ENCODE measurements at regions not wholly inside any gene's neighbourhood (a gene's known extent, or its start where the extent isn't known, plus 50 kb on each side); places are given as distances from the start of the nearest gene placed in this dataset.

DNA sequence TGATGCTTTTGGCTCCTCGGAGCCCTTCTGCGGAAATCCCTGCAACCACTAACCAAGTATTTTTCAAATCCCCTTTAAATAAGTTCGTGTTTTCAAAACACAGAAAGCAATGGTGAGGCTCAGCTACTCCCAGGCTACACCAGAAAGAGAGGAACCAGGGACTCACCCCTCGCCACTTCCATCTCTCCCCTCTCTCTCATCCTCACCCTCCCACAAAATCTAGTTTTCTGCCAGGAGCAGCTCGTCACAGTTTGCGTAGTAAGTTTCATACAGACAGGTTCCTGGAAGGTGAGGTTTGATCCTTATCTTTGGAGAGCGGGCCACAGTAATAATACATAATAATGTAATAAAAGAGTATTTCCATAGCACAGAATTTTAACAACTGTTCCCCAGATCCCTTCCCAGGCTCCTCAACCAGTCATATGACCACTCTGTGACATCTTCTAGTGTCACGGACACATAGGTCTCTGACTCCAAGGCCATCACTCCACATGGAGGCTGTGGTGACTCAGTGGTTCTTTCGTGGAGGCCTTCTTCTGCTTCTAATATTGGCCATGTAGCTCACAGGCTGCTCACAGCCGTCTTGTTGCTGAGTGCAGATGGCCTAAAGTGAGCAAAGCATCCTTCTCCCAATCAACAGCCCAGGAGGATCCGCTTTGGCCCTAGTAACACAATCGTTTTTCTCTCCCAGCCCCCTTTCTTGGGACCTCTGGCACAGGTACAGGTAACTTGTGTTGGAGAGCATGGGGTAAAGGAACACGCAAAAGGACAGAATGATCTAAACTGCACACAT, 295.7 kb downstream of the CDC5L start:
- no peak for TF ChIP-seq EP300 (IDR thresholded peaks at IDR 0.05; ENCODE audit: borderline replicate concordance)
- TF ChIP-seq YY1 (IDR thresholded peaks at IDR 0.05; ENCODE audit: low read depth), result no peak
- TF ChIP-seq, protein P1, sequence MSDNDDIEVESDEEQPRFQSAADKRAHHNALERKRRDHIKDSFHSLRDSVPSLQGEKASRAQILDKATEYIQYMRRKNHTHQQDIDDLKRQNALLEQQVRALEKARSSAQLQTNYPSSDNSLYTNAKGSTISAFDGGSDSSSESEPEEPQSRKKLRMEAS (IDR thresholded peaks at IDR 0.05), result no peak
- no peak for TF ChIP-seq TAF1 (IDR thresholded peaks at IDR 0.05; ENCODE audit: low read depth)
- TF ChIP-seq TCF12 (IDR thresholded peaks at IDR 0.05; ENCODE audit: low read depth), result no peak
- TF ChIP-seq EGR1 (IDR thresholded peaks at IDR 0.05), result no peak
- TF ChIP-seq CREB1 (IDR thresholded peaks at IDR 0.05; ENCODE audit: low read depth), result no peak
- no peak for TF ChIP-seq RAD21 (IDR thresholded peaks at IDR 0.05; ENCODE audit: low read depth)
- no peak for TF ChIP-seq CEBPB (IDR thresholded peaks at IDR 0.05)
- no peak for TF ChIP-seq TEAD4 (IDR thresholded peaks at IDR 0.05)
- TF ChIP-seq, protein P2, sequence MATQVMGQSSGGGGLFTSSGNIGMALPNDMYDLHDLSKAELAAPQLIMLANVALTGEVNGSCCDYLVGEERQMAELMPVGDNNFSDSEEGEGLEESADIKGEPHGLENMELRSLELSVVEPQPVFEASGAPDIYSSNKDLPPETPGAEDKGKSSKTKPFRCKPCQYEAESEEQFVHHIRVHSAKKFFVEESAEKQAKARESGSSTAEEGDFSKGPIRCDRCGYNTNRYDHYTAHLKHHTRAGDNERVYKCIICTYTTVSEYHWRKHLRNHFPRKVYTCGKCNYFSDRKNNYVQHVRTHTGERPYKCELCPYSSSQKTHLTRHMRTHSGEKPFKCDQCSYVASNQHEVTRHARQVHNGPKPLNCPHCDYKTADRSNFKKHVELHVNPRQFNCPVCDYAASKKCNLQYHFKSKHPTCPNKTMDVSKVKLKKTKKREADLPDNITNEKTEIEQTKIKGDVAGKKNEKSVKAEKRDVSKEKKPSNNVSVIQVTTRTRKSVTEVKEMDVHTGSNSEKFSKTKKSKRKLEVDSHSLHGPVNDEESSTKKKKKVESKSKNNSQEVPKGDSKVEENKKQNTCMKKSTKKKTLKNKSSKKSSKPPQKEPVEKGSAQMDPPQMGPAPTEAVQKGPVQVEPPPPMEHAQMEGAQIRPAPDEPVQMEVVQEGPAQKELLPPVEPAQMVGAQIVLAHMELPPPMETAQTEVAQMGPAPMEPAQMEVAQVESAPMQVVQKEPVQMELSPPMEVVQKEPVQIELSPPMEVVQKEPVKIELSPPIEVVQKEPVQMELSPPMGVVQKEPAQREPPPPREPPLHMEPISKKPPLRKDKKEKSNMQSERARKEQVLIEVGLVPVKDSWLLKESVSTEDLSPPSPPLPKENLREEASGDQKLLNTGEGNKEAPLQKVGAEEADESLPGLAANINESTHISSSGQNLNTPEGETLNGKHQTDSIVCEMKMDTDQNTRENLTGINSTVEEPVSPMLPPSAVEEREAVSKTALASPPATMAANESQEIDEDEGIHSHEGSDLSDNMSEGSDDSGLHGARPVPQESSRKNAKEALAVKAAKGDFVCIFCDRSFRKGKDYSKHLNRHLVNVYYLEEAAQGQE (IDR thresholded peaks at IDR 0.05; ENCODE audit: low read depth), result no peak
- no peak for TF ChIP-seq NFIC (IDR thresholded peaks at IDR 0.05)
